DMS79 treated with DMSO at 0.1 percent for 48 hours (cell line): ENCODE measurements at regions not wholly inside any gene's neighbourhood (a gene's known extent, or its start where the extent isn't known, plus 50 kb on each side); places are given as distances from the start of the nearest gene placed in this dataset.
A peak's percentile ranks its signal among the peaks of the same experiment; 100 is the strongest.

Source experiments
- DNase-seq: peaks from one replicate; lab custom pipeline; 2025; lab: John Stamatoyannopoulos, UW

- no peak for DNase-seq
Measured at GRCh38 chr6:45741437-45742171, 274.1 kb downstream of the CLIC5 start.

DNA sequence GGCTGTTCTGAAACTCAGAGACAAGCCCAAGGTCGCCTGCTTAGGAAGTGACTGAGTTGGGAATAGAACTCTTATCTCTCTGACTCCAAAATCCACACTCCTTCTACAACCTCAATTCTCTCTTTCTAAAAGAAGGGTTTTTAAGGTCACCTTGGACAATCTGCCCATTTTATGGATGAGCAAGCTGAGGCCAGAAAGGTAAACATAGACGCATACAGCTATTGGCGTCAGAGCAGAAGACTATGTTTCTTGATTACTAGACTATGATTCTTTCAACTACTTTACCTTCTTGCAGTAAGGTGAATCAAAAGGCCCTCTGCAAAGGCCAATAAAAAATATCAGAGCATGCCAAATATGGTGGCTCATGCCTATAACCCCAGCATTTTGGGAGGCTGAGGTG is 276.6 kb downstream of the CLIC5 start:
- DNase-seq: no peak

DNA sequence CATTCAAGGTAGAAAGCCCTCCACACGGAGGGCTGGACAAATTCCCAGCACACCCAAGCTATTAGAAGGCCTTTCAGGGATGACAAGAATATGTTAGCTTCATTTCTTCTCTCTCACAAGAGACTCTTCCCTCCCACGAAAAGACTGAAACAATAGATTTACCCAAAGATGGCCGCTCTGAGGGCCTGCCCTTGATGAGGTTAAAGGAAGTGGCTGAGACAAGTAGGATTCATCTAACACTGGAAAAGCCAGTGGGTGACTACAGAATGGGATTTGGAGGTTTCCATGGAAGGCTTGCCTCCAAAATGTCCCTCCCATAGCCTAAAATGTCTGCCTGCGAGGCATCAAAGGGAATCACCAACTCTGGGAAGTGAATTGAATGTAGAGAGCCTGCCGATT is 277.6 kb downstream of the CLIC5 start:
- DNase-seq: no peak

DNA sequence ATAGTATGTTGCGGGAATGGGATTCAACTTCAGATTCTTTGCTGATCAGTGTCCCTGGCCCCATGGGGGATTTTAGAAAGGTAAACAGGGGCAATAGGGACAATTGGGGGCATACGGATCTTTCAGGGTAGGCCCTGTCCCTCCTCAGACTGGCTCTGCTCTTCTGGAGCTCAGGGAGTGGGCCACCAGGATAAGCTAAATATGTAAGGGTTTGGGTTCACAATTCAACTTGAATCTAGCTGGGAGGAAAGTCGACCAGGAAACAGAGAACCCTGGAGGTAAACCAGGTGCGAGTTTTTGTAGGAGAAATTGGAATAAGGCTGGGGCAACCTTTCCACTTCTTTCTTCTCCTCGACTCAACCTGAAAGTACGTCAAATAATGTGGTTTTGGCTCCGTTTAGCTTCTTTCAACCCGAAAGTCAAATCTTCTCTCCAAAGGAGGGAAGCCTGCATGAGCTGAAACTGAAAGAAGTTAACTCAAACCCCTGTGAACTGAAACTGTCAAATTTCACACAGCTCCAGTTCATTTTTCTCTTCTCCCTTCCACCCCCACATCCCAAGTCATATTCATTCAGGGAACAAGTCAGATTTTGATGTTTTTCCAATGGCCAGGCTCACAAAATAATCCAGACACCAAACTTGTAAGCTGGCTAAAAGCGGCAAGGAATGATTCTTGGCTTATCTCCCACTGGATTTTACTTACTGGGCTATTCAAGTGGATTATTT is 278.2 kb downstream of the CLIC5 start:
- DNase-seq: peak; percentile 8

GRCh38 chr6:45736134-45736533 is 279.5 kb downstream of the CLIC5 start:
- no peak for DNase-seq

DNA sequence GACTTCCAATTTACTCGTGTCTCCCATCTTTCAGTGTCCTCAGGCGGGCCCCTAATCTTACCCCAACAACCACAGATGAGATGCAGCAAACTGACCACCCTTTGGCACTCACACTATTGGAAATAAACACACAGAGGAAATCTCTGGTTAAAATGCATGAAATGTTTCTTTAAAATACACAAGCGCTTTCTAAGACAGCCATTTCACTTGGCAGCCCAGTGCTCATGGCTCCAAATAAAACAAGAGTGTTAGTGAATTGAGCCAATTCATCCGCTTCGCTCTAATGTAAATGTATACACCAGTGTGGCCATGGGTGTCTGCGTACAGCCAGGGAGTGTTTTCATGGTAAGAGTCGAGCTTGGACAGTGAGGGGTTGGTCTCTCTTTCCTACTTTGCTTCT is 282.9 kb downstream of the CLIC5 start:
- DNase-seq: no peak

GRCh38 chr6:45730232-45730631 is 285.4 kb downstream of the CLIC5 start:
- DNase-seq: no peak

- peak; percentile 53 for DNase-seq
Measured at GRCh38 chr6:45728674-45729073, 287.0 kb downstream of the CLIC5 start.

DNA sequence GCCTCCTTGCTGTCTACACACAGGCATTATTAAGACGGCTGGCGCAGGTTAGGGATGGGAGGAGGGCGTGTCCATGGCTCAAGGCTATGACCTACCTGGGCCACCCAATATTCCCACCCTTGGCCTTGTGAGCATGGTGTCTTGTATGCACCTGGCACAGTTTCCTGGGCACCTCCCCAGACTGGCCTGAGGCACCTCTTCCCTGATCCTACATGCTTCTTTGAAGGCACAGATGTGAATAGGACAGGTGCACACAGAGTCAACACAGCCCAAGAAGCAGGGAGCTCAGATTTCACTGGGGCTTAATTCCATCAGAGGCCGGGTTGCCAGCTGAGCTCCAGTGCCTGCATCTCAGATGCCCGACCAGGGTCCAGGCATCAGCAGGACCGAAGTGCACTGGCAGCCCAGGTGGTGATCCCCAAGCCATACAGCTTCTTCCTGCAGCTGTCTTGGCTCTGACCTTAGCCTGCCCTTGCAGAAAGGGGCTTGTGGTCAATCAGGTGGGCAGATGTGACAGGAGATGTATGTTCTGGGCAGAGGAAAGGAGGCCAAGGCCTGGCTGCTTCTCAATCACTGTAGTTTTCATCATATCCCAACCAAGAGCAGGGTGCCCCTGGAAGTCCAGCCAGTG is 287.7 kb downstream of the CLIC5 start:
- peak; percentile 78 for DNase-seq

DNA sequence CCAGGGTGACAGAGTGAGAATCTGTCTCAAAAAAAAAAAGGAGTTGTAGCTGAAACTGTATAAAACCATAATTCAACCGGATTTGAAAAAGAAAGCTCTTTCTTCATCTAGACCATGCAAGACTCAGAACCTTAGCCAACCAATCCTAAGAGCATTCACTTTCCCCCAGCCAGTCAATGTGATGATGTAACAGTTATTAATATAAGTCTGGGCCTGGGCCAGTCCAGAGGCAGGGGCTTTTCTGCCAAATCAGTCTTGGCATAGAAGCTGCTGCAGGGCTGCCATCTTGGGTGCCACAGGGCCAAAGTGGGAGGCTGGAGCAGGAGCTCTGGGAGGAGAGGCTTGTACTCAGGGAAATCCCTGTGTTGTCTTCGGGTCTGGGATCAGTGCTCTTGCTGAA is 288.4 kb downstream of the CLIC5 start:
- DNase-seq: no peak

DNA sequence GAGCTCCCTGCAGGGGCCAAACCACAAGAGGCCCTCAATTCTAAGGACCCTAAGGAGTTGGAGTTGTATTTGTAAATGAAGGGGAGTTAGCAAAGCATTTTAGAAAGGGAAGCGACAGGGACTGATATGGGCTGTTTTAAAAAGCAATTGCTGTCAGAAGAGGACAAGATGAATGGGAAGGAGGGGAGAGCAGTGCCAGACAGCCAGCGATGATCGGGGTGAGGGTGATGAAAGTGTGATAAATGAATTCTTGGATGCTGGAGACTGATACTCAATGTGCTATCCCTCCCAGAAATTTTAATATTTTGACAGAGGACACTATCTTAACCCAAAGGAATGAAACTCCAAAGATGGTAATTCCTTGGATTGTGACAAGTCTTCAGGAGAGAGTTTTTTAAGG is 289.2 kb downstream of the CLIC5 start:
- DNase-seq: no peak

DNA sequence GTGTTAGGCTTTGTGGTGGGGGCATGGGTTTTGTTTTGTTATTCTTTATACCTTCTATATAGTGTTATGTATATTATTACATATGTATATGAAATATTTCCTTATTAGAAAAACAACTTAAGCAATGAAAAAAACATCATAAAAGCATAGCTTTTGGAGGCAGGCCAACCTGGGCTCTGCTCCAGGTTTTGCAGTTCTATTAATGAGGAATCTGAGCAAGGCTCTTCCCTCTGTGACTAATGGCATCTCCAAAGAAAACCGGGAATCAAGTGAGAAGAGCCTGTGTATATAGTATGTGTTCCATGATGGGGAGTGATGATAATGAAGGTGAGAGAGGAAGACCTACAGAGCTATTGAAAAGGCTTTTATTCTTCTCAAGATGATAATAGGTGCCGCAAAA is 291.1 kb downstream of the CLIC5 start:
- DNase-seq: peak; percentile 79

DNA sequence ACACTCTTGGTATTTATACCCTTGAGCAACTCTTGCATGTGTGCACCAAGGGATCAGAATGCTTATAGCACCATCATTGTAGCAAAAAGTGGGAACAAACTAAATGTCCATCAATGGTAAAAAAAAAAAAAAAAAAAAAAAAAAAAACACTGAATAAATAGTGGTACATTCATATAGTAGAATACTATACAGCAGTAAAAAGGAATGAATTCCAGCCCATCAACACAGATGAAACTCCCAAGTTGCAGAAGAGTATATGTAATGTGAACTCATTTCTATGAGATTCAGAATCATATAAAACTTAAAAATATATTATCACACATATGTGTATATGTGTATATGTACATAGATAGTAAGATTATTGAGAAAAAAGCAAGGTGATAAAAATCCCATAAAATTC is 291.6 kb downstream of the CLIC5 start:
- DNase-seq: no peak

DNA sequence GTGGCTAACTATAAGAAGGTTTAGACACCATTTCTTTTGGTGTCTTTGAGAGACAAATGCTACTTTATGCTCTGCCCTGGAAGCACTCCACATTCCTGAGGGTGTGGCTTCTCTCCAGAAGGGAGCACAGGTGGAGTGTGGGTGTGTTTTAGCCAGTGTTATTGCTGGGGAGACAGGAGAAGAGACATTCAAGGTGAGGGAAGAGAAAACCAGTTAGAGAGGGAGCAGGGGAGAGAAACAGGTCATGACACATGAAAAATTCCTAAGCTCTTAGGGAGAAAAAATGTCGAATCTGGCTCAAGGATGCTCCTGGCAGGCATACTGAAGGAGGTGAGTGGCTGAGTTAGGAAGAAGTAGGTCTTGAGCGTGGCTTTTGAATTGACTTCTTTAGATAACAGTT is 292.8 kb downstream of the CLIC5 start:
- DNase-seq: no peak

DNA sequence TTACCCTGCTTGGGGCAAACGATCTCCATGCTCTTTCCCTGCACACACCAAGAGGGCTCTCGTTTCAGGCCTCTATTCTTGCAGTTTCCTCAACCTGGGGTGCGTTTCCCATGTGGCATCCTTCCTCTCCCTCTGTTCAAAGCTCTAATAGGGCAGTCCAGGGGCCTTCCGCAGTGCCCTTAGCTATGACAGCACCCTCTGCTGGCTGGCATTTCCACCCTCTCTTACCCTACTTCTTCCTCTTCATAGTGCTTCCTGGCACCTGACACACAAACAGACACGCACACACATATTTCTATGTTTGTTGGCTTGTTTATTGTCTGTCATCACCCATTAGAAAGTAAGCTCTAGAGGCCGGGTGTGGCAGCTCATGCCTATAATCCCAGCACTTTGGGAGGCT is 294.0 kb downstream of the CLIC5 start:
- no peak for DNase-seq

DNA sequence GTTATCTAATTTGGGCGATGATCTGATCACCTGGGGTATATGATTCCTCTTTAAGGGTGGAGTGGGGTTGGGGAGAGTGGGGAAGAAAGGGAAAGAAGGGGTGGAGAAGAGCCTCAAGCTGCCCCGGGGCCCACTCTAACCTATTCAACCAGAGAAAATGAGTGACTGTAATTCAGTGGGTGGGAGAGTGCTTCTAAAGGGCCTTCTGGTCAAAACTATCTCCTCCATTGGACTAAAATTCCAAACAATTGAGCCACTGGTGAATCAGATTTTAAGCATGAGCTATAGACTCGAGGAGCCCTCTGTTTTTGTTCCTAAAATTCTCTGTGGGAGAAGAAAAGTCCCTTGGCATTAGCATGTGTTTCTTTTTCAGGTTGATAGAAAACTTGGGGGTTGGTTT is 296.8 kb downstream of the CLIC5 start:
- no peak for DNase-seq

GRCh38 chr6:45718131-45718530 is 297.5 kb downstream of the CLIC5 start:
- no peak for DNase-seq

DNA sequence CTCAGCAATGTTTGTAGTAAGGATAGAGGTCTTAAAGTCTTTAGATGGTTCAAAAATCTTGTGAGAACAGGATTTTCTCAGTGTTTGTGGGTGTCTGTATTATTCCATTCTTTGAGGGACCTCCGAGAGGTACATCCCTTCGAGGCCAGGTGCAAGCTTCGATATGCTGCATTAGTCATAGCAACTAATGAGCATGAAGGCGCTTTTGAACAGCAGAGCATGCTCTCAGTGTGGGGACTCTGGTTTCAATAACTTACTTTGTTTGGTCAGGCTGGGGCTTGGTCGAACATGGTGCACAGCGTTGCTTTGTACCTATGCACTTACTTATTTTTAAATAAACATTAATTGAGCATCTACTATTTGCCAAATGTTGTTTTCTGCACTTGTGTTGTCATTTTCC is 297.9 kb downstream of the CLIC5 start:
- no peak for DNase-seq

DNA sequence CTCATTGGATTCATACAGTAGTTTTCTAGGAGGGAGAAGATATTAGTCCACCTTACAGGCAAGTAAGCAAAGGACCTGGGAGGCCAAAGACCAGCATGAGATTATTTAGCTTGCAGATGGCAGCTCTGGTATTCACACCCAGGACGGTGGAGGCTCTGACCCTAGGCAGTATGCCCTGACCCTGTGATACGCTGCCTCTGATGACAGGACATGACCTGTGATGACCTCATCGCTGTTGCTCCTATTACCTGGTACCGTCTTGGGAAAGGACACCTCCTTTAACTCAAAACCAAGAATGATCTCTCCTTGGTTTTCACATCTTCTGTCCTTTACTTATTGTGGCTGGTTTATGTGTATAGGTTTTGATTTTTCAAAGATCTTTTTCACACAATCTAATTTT is 298.6 kb downstream of the CLIC5 start:
- DNase-seq: no peak

GRCh38 chr6:45715508-45715803 is 300.2 kb downstream of the CLIC5 start:
- DNase-seq: no peak

GRCh38 chr6:45714741-45715507 is 300.7 kb downstream of the CLIC5 start:
- DNase-seq: peak; percentile 71

DNA sequence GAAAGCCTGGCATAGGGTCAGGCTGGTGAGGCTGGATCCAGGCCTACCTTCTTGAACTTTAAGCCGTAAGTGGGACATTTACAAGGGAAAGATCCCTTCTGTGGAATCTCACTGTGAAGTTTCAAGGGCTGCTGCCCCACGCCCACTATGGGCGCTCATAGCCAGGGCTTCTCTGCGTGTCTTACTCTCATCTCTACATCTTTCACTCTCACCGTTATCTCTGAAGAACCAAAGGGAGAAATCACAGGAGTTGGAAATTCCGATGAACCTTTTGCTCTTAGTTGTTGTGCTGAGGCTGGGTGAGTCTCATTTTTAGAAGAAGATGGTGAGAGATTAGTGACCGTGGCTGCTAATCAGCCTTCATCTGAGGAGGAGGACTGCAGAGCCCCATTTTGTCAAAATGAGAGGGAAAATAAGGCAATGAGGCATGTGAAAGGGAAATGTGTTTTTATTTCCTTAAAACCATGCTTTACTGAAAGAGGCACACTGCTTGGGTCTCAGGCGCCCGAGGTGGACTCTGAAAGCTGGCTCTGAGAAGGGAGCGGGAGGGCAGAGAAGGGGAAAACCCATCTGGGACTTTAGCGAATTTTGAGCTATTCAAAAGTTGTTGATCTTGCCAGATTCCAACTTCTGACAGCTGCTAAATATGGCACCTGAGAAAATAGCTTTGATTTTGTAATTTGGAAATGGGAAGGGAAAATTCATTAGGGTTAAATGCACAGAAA is 301.5 kb downstream of the CLIC5 start:
- no peak for DNase-seq
